Effector memory CD4-positive, alpha-beta T cell (primary cell): ENCODE measurements at regions not wholly inside any gene's neighbourhood (a gene's known extent, or its start where the extent isn't known, plus 50 kb on each side); places are given as distances from the start of the nearest gene placed in this dataset.

ENCODE experiments used
- DNase-seq, 3 donors: peaks; one replicate each; pipeline ENCODE4 v3.0.0-alpha.2; 2020
- H3K27ac ChIP-seq: 2 replicates; pipeline ENCODE4 v1.7.0; 2013; ENCODE audit warnings: mild to moderate bottlenecking, low read length, moderate library complexity; ENCODE audit not compliant: insufficient read depth, poor library complexity, severe bottlenecking
- H3K27me3 ChIP-seq: replicated peaks from 2 replicates; pipeline ENCODE4 v1.7.0; 2013; ENCODE audit warnings: mild to moderate bottlenecking, low read length; ENCODE audit not compliant: insufficient read depth, control insufficient read depth, poor library complexity, severe bottlenecking
- H3K36me3 ChIP-seq: 2 replicates; pipeline ENCODE4 v1.7.0; 2013; ENCODE audit warnings: mild to moderate bottlenecking, low read length, moderate library complexity; ENCODE audit not compliant: control insufficient read depth, insufficient read depth
- H3K4me1 ChIP-seq: 2 replicates; pipeline ENCODE4 v1.7.0; 2013; ENCODE audit warnings: low read length, mild to moderate bottlenecking; ENCODE audit not compliant: control insufficient read depth, insufficient read depth, poor library complexity, severe bottlenecking
- H3K4me3 ChIP-seq: 2 replicates; pipeline ENCODE4 v1.7.0; 2013; ENCODE audit warnings: low read length, low read depth, mild to moderate bottlenecking; ENCODE audit not compliant: insufficient read depth, poor library complexity, severe bottlenecking
- H3K9me3 ChIP-seq: 2 replicates; pipeline ENCODE4 v1.7.0; 2013; ENCODE audit warnings: mild to moderate bottlenecking, low read length, moderate library complexity; ENCODE audit not compliant: control insufficient read depth

- no peak overlapping the region for H3K27ac ChIP-seq
- no peak for DNase-seq
- H3K4me3 ChIP-seq: no peak overlapping the region
- no peaks in the 10 kb centered on the region for H3K27me3 ChIP-seq
- no peaks in the 10 kb centered on the region for H3K36me3 ChIP-seq
- no peaks in the 10 kb centered on the region for H3K4me1 ChIP-seq
- no peaks in the 10 kb centered on the region for H3K9me3 ChIP-seq
Measured at GRCh38 chr7:16034353-16034752, 347.9 kb upstream of the MEOX2 start.

- Histone ChIP-seq H3K36me3 (no peaks in the 10 kb centered on the region), H3K9me3 (no peaks in the 10 kb centered on the region), H3K4me1 (no peaks in the 10 kb centered on the region), H3K27ac (no peak overlapping the region), H3K27me3 (no peaks in the 10 kb centered on the region), H3K4me3 (no peak overlapping the region)
- no peak for DNase-seq
Measured at GRCh38 chr7:16033233-16033632, 346.8 kb upstream of the MEOX2 start.

- H3K4me3 ChIP-seq: no peak overlapping the region
- H3K27ac ChIP-seq: no peak overlapping the region
- H3K27me3 ChIP-seq: no peaks in the 10 kb centered on the region
- no peak for DNase-seq
- no peaks in the 10 kb centered on the region for H3K4me1 ChIP-seq
- H3K36me3 ChIP-seq: no peaks in the 10 kb centered on the region
- H3K9me3 ChIP-seq: no peaks in the 10 kb centered on the region
Measured at GRCh38 chr7:16028636-16029035, 342.2 kb upstream of the MEOX2 start.

DNA sequence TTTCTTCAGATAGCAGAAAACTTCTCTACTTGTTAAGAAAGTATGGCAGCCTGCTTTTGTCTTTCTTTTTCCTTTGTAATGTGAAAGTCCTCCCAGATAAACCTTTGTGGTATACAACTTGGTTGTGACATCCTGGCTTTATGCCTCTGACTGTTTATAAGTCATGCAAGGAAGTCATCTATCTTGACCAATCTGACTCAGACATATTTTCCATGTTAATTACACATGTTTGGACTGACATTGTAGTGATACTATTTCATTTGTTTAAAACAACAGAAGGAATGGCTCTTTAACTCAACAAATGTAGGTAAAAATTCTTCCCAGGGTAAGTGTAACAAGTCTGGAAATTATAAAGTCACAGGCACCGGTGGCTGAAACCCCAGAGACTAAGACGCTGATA is 341.6 kb upstream of the MEOX2 start:
- Histone ChIP-seq H3K9me3 (no peaks in the 10 kb centered on the region), H3K4me1 (no peaks in the 10 kb centered on the region), H3K4me3 (no peak overlapping the region), H3K36me3 (no peaks in the 10 kb centered on the region), H3K27ac (no peak overlapping the region), H3K27me3 (no peaks in the 10 kb centered on the region)
- no peak for DNase-seq

GRCh38 chr7:16027396-16027795 is 340.9 kb upstream of the MEOX2 start:
- Histone ChIP-seq H3K4me1 (no peaks in the 10 kb centered on the region), H3K36me3 (no peaks in the 10 kb centered on the region), H3K9me3 (no peaks in the 10 kb centered on the region), H3K4me3 (no peak overlapping the region), H3K27ac (no peak overlapping the region), H3K27me3 (no peaks in the 10 kb centered on the region)
- no peak for DNase-seq

DNA sequence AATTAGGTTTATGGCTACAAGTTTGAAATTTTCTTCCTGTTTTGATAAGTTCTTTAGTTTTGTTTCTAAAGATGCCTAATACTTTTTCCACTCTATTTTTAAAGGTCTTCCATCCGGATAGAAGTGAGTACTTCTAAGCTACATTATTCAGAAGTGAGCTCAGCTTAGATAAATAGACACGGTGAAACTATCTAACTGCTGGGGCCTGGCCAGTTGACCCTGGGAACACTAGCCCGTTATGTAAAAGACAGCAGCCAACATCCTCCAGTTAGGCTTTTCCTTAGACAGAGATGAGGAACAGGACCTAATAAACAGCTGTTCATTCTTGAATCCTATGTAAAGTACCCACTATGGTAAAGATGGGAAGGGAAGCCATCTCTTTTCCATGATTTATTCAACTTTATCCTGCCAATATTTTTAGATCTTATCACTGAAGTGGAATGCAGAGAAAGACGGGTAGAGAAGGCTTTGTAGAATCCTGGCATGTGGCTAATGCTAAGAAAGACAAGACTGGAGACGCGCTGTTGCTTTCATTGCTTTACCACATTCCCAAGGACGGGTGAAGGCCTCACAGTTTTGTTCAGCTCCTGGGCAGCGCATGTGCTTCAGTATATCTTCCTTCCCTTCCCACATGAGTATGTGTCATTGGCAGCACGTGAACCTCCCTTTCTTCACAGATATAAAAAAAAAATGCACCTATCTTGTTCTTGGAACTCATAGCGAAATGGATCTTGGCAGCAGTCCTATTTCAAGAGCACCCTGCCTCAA is 340.0 kb upstream of the MEOX2 start:
- H3K36me3 ChIP-seq: no peaks in the 10 kb centered on the region
- no peak for DNase-seq
- no peak overlapping the region for H3K4me3 ChIP-seq
- no peaks in the 10 kb centered on the region for H3K9me3 ChIP-seq
- no peak overlapping the region for H3K27ac ChIP-seq
- H3K4me1 ChIP-seq: no peaks in the 10 kb centered on the region
- H3K27me3 ChIP-seq: no peaks in the 10 kb centered on the region

GRCh38 chr7:16025696-16026095 is 339.2 kb upstream of the MEOX2 start:
- no peak overlapping the region for H3K4me3 ChIP-seq
- H3K36me3 ChIP-seq: no peaks in the 10 kb centered on the region
- H3K27ac ChIP-seq: no peak overlapping the region
- no peak for DNase-seq
- no peaks in the 10 kb centered on the region for H3K27me3 ChIP-seq
- no peaks in the 10 kb centered on the region for H3K4me1 ChIP-seq
- no peaks in the 10 kb centered on the region for H3K9me3 ChIP-seq

- no peak for DNase-seq
- Histone ChIP-seq H3K4me3 (no peak overlapping the region), H3K36me3 (no peaks in the 10 kb centered on the region), H3K27me3 (no peaks in the 10 kb centered on the region), H3K27ac (no peak overlapping the region), H3K4me1 (no peaks in the 10 kb centered on the region), H3K9me3 (no peaks in the 10 kb centered on the region)
Measured at GRCh38 chr7:16023503-16023902, 337.0 kb upstream of the MEOX2 start.

DNA sequence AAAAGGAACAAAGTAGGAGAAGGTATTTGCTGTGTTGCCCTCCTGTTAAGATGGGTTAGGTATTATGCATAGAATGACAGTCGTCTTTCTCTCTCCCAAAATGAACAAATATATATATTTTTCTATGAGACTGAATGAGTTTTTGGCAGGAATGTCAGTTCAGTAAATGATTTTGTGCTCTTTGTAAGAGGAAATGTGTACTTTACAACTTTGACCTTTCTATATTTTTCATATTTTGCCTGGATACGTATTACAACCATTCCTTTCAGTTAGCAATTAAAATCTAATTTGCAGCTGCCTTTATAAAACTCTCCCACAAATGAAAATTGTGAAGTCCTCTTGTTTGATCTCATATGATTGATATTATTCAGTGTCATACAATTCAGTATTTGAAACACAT is 336.6 kb upstream of the MEOX2 start:
- H3K36me3 ChIP-seq: no peaks in the 10 kb centered on the region
- no peak overlapping the region for H3K27ac ChIP-seq
- H3K27me3 ChIP-seq: no peaks in the 10 kb centered on the region
- H3K4me1 ChIP-seq: no peaks in the 10 kb centered on the region
- no peak for DNase-seq
- no peak overlapping the region for H3K4me3 ChIP-seq
- no peaks in the 10 kb centered on the region for H3K9me3 ChIP-seq

DNA sequence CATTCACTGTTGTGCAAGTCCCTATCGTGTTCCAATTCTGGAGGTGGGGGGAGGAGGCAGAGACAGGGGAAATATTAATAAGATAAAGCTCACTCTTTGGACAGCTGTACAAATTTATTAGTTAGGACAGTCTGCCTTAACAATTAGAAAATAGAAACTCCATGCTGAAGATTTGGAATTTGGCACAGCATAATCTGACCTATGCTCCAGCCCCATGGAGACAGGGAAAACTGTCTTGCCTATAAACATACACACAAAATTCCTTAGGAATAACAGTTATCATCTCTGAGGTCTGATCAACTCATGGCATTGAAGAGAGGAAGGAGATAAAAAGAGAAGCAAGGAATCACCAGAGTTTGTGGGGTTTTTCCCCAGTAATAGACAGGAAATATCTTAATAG is 335.4 kb upstream of the MEOX2 start:
- no peaks in the 10 kb centered on the region for H3K4me1 ChIP-seq
- no peaks in the 10 kb centered on the region for H3K36me3 ChIP-seq
- H3K9me3 ChIP-seq: no peaks in the 10 kb centered on the region
- H3K27me3 ChIP-seq: no peaks in the 10 kb centered on the region
- no peak for DNase-seq
- no peak overlapping the region for H3K4me3 ChIP-seq
- H3K27ac ChIP-seq: no peak overlapping the region
